ENCODE measurements at regions not wholly inside any gene's neighbourhood (a gene's known extent, or its start where the extent isn't known, plus 50 kb on each side); places are given as distances from the start of the nearest gene placed in this dataset.

DNA sequence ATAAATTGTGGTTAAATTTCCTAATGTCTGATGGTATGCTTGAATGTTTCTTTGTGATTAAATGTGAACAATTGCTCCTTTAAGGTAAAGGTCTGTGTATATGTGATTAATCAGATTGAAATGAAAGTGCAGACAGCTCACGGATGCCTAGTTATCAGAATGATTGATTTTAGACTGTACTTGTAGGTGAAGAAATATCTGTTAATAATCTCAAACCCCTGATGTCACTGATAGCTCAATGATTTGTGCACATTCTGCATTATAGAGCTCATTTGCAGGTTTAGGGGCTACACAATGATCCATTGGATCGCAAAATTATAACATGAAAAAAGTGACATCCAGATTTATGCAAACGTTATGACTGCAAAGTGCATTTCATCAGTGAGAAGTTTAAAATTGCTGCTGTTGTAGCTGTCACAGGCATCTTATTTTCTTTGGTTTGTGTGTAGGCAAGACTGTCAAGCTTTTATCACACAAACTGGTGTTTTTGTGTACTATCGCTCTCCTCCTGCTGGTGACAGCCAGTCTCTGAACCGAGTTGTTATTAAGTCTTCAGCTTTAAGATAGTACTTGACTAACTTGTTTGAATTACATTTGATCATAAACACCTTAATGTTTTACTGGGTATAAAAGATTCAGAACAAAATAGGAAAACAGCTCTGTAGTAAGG, 103.4 kb upstream of the RMST start:
- TF ChIP-seq, protein P1, sequence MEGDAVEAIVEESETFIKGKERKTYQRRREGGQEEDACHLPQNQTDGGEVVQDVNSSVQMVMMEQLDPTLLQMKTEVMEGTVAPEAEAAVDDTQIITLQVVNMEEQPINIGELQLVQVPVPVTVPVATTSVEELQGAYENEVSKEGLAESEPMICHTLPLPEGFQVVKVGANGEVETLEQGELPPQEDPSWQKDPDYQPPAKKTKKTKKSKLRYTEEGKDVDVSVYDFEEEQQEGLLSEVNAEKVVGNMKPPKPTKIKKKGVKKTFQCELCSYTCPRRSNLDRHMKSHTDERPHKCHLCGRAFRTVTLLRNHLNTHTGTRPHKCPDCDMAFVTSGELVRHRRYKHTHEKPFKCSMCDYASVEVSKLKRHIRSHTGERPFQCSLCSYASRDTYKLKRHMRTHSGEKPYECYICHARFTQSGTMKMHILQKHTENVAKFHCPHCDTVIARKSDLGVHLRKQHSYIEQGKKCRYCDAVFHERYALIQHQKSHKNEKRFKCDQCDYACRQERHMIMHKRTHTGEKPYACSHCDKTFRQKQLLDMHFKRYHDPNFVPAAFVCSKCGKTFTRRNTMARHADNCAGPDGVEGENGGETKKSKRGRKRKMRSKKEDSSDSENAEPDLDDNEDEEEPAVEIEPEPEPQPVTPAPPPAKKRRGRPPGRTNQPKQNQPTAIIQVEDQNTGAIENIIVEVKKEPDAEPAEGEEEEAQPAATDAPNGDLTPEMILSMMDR (IDR thresholded peaks at IDR 0.05), result no peak
- H3K36me3 ChIP-seq, result no peaks in the 10 kb centered on the region
- intact Hi-C loops (cut with DNase I), result no loop called here

DNA sequence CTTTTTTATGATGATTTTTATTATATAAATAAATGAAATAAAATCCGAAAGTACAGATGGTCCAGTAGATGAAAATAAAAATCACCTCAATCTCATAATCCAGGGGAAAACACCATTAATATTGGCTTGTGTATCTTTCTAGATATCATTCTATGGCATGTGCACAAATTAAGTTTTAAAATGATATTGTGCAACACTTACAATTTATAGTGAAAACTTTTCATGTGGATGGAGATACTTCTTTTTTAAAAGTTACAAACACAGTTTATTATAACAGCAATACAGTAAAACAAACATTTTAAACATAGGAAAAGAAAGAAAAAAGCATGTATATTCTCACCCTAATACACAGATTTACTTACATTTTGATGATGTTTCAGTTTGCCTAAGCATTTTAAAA, 98.9 kb upstream of the RMST start:
- Histone ChIP-seq H3K4me3 (no peak overlapping the region), H3K27ac (no peak overlapping the region), H3K27me3 (no peaks in the 10 kb centered on the region), H3K4me1 (no peaks in the 10 kb centered on the region), H3K9me3 (no peaks in the 10 kb centered on the region), H3K36me3 (no peaks in the 10 kb centered on the region)
- no peak for DNase-seq (ENCODE audit: low spot score in 2 of 2)
- TF ChIP-seq, protein P1 (IDR thresholded peaks at IDR 0.05), result no peak
- intact Hi-C loops (cut with DNase I), result no loop called here

More for the DNA sequence above, 103.4 kb upstream of the RMST start:
- Histone ChIP-seq H3K27me3 (no peaks in the 10 kb centered on the region), H3K4me3 (no peak overlapping the region), H3K4me1 (no peaks in the 10 kb centered on the region), H3K27ac (no peak overlapping the region), H3K9me3 (no peaks in the 10 kb centered on the region)
- no peak for DNase-seq (ENCODE audit: low spot score in 2 of 2)

DNA sequence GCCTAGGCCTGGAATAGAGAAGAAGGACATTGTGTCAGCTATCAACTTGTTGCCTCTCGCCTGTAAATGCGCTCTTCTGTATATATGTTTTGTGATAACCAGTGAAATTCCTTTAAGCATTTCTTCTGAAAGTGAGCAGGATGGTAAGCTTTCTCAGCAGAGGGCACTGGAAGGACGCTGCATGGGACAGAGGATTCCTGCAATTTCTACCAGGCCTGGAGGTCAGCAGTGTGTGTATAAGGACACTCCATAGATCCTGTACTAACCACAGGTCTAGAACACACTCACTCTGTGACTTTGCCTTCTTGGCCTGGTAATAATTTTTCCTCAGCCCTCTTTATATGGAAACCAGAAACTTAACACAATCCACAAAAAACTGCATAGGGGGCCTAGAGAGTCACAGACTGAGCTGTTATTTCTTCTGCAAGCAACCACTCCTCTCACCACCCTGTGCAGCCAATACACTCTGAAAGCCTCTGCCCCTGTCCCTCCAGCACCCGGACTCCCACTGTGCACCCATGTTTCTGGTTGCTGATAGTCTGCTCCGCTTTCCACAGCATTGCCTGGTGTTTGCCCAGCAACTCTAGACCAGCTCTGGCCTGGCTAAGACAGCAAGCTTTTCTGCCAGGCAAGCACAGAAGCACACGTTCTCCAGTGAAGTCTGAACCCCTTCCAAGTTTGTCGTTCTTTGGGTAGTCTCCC, 94.0 kb upstream of the RMST start:
- Histone ChIP-seq H3K9me3 (no peaks in the 10 kb centered on the region), H3K27me3 (no peaks in the 10 kb centered on the region), H3K4me1 (no peaks in the 10 kb centered on the region), H3K36me3 (no peaks in the 10 kb centered on the region), H3K4me3 (no peak overlapping the region), H3K27ac (no peak overlapping the region)
- intact Hi-C loops (cut with DNase I), result no loop called here
- DNase-seq (ENCODE audit: low spot score in 2 of 2), result no peak
- TF ChIP-seq, protein P1 (IDR thresholded peaks at IDR 0.05), result no peak

DNA sequence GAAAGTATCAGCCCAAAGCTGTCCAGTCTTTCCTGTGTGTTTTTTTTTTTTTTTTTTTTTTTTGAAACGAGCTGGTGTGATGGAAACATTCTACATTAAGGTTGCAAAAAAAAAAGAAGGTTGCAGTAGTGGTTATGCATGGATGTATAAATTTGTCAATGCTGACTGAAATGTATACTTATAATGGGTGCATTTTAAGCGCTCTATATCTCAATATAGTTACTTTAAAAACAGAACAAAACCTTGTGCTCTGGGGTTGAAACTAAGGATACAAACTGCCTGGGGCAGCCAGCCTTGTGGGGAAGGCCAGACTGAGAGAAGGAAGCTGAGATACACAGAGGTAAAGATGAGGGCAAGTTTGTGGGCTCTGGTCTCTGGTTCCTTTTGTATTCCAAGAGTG, 87.3 kb upstream of the RMST start:
- H3K27ac ChIP-seq, result no peak overlapping the region
- no peaks in the 10 kb centered on the region for H3K27me3 ChIP-seq
- H3K9me3 ChIP-seq, result no peaks in the 10 kb centered on the region
- no peak for DNase-seq (ENCODE audit: low spot score in 2 of 2)
- H3K4me3 ChIP-seq, result no peak overlapping the region
- H3K4me1 ChIP-seq, result no peaks in the 10 kb centered on the region
- intact Hi-C loops (cut with DNase I), result no loop called here
- H3K36me3 ChIP-seq, result no peaks in the 10 kb centered on the region
- TF ChIP-seq, protein P1 (IDR thresholded peaks at IDR 0.05), result no peak

DNA sequence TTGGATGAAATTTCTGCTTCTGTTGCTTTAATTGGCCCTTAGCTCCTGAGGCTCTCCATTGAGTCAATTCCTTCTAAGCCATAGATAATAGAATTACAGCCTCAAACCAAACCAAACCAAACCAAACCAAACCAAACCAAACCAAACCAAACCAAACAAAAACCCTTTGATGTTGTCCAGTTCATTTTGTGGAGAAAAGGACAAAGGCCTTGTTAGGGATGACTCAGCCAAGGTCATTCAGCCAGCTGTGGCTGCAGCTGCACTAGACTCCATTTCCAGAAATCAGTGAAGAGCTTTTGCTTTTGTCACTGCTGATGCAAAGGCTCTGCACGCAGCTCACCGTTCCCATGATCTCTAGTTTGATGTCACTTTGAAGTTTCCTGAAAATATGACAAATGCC, 82.2 kb upstream of the RMST start:
- no peak for DNase-seq (ENCODE audit: low spot score in 2 of 2)
- H3K36me3 ChIP-seq, result no peaks in the 10 kb centered on the region
- H3K4me1 ChIP-seq, result no peaks in the 10 kb centered on the region
- H3K27me3 ChIP-seq, result no peaks in the 10 kb centered on the region
- H3K9me3 ChIP-seq, result no peaks in the 10 kb centered on the region
- intact Hi-C loops (cut with DNase I), result no loop called here
- H3K4me3 ChIP-seq, result no peak overlapping the region
- TF ChIP-seq, protein P1 (IDR thresholded peaks at IDR 0.05), result no peak
- H3K27ac ChIP-seq, result no peak overlapping the region

All from ascending aorta (tissue), 2 donors.